ENCODE measurements at regions not wholly inside any gene's neighbourhood (a gene's known extent, or its start where the extent isn't known, plus 50 kb on each side); places are given as distances from the start of the nearest gene placed in this dataset.

- no peaks in the 10 kb centered on the region for H3K27me3 ChIP-seq (ENCODE audit: insufficient read depth, poor library complexity, severe bottlenecking)
- H3K4me3 ChIP-seq (replicated peaks; ENCODE audit: insufficient read depth, low read length): no peak overlapping the region
- DNase-seq (ENCODE audit: low read depth in 1 of 2, low spot score in 1 of 2): no peak
- no peak overlapping the region for H3K27ac ChIP-seq (replicated peaks)
- TF ChIP-seq GABPA (IDR thresholded peaks at IDR 0.05; ENCODE audit: low read depth) (no peak), SPI1 (IDR thresholded peaks at IDR 0.05; ENCODE audit: borderline replicate concordance, low read depth) (no peak)
Measured at GRCh38 chr11:64484191-64485022, 71.3 kb upstream of the SLC22A11 start.

- DNase-seq (ENCODE audit: low read depth in 1 of 2, low spot score in 1 of 2): no peak
- Histone ChIP-seq H3K27me3 (ENCODE audit: insufficient read depth, poor library complexity, severe bottlenecking) (no peaks in the 10 kb centered on the region), H3K4me3 (replicated peaks; ENCODE audit: insufficient read depth, low read length) (no peak overlapping the region), H3K27ac (replicated peaks) (no peak overlapping the region)
- TF ChIP-seq REST (IDR thresholded peaks at IDR 0.05; ENCODE audit: insufficient replicate concordance, low read depth) (no peak), SPI1 (IDR thresholded peaks at IDR 0.05; ENCODE audit: borderline replicate concordance, low read depth) (no peak)
Measured at GRCh38 chr11:64485074-64485473, 70.7 kb upstream of the SLC22A11 start.

GRCh38 chr11:64489831-64490441, 65.8 kb upstream of the SLC22A11 start:
- DNase-seq (ENCODE audit: low read depth in 1 of 2, low spot score in 1 of 2): peak; percentile 45 to 76
- 0 out of 2 replicates have a peak, but pooled peaks have one; percentile 10 for TF ChIP-seq POLR2AphosphoS5 (IDR thresholded peaks at IDR 0.05; ENCODE audit: low read depth)
- no peak for TF ChIP-seq GABPA (IDR thresholded peaks at IDR 0.05; ENCODE audit: low read depth)
- peak; percentile 82 for TF ChIP-seq CTCF (IDR thresholded peaks at IDR 0.05; ENCODE audit: insufficient read depth, low read length)
- H3K27me3 ChIP-seq (ENCODE audit: insufficient read depth, poor library complexity, severe bottlenecking): no peaks in the 10 kb centered on the region
- H3K4me3 ChIP-seq (replicated peaks; ENCODE audit: insufficient read depth, low read length): no peak overlapping the region
- H3K27ac ChIP-seq (replicated peaks): no peak overlapping the region

GRCh38 chr11:64490562-64491216, 65.1 kb upstream of the SLC22A11 start:
- DNase-seq (ENCODE audit: low read depth in 1 of 2, low spot score in 1 of 2): no peak
- no peak overlapping the region for H3K27ac ChIP-seq (replicated peaks)
- no peaks in the 10 kb centered on the region for H3K27me3 ChIP-seq (ENCODE audit: insufficient read depth, poor library complexity, severe bottlenecking)
- H3K4me3 ChIP-seq (replicated peaks; ENCODE audit: insufficient read depth, low read length): no peak overlapping the region
- TF ChIP-seq POLR2AphosphoS5 (IDR thresholded peaks at IDR 0.05; ENCODE audit: low read depth) (no peak), REST (IDR thresholded peaks at IDR 0.05; ENCODE audit: insufficient replicate concordance, low read depth) (no peak), GABPA (IDR thresholded peaks at IDR 0.05; ENCODE audit: low read depth) (no peak), CTCF (IDR thresholded peaks at IDR 0.05; ENCODE audit: insufficient read depth, low read length) (no peak), SPI1 (IDR thresholded peaks at IDR 0.05; ENCODE audit: borderline replicate concordance, low read depth) (no peak)
